ENCODE measurements at regions not wholly inside any gene's neighbourhood (a gene's known extent, or its start where the extent isn't known, plus 50 kb on each side); places are given as distances from the start of the nearest gene placed in this dataset.

DNA sequence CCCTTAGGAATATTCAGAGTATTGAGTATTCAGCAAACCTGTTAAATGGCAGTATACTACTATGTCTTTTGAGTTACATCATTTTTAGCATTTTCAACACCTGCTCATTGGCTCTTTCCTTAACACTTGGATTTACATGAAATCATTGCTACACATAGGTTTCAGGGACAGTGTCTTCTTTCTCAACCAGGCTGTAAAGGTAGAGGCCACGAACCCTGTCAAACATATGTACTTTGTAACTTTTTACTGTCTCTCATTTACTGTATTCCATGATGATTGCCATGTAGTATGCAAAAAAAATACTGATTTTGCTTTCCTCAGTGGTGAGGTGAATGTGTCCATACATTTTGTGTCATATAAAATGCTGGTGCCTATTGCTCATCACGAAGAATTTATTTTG is 264.4 kb downstream of the SLCO4C1 start:
- Histone ChIP-seq H3K9me3 (ENCODE audit: low read length) (no peaks in the 10 kb centered on the region), H3K27me3 (ENCODE audit: control insufficient read depth in 1 of 2, insufficient read depth in 2 of 2, low read length in 2 of 2) (no peaks in the 10 kb centered on the region), H3K9ac (ENCODE audit: insufficient read depth, low read depth, low read length) (no peak overlapping the region), H3K36me3 (replicated peaks in 1 of 2; ENCODE audit: control insufficient read depth in 1 of 2, insufficient read depth in 2 of 2, low read length in 2 of 2) (no peaks in the 10 kb centered on the region), H2AFZ (ENCODE audit: low read length) (no peak overlapping the region), H3K4me1 (ENCODE audit: insufficient read depth, low read length) (no peaks in the 10 kb centered on the region), H4K20me1 (ENCODE audit: insufficient read depth, low read length) (no peaks in the 10 kb centered on the region), H3K4me2 (ENCODE audit: low read depth, low read length) (no peak overlapping the region), H3K79me2 (ENCODE audit: insufficient read depth, low read length) (no peaks in the 10 kb centered on the region), H3K27ac (ENCODE audit: extremely low read length, insufficient read depth, low read length) (no peak overlapping the region), H3K4me3 (replicated peaks in 1 of 3; ENCODE audit: insufficient read depth in 1 of 3, low read depth in 2 of 3, low read length in 3 of 3) (no peak overlapping the region)
- TF ChIP-seq PAWR (CRISPR knock-in tag; IDR thresholded peaks at IDR 0.05; ENCODE audit: borderline replicate concordance): no peak
- TF ChIP-seq MAZ (IDR thresholded peaks at IDR 0.05; ENCODE audit: borderline replicate concordance, low read depth, low read length): no peak
- no peak for TF ChIP-seq MAZ (CRISPR knock-in tag; IDR thresholded peaks at IDR 0.05; ENCODE audit: low read depth)
- no peak for TF ChIP-seq ZNF557 (CRISPR knock-in tag; IDR thresholded peaks at IDR 0.05)
- no peak for TF ChIP-seq MTF1 (CRISPR knock-in tag; IDR thresholded peaks at IDR 0.05)
- TF ChIP-seq HOXA9 (CRISPR knock-in tag; IDR thresholded peaks at IDR 0.05; ENCODE audit: borderline replicate concordance): no peak
- no peak for TF ChIP-seq MAFG (CRISPR knock-in tag; IDR thresholded peaks at IDR 0.05)
- TF ChIP-seq TRIM24 (CRISPR knock-in tag; IDR thresholded peaks at IDR 0.05): no peak
- TF ChIP-seq ZNF274 (CRISPR knock-in tag; IDR thresholded peaks at IDR 0.05): no peak
- no peak for TF ChIP-seq ZNF558 (CRISPR knock-in tag; IDR thresholded peaks at IDR 0.05; ENCODE audit: borderline replicate concordance)
- TF ChIP-seq ZNF761 (CRISPR knock-in tag; conservative IDR thresholded peaks at IDR 0.05): no peak
- no peak for TF ChIP-seq ZC3H4 (CRISPR knock-in tag; IDR thresholded peaks at IDR 0.05; ENCODE audit: borderline replicate concordance)
- TF ChIP-seq ZNF678 (CRISPR knock-in tag; IDR thresholded peaks at IDR 0.05): no peak
- TF ChIP-seq ZNF17 (CRISPR knock-in tag; IDR thresholded peaks at IDR 0.05): no peak
- no peak for DNase-seq (ENCODE audit: low spot score)
- in situ Hi-C loops (cut with HindIII; ENCODE audit: extremely low pct_ligation_motif_present, low pct_unique_long_range_greater_than_20kb): no loop called here
- ChIA-PET POLR2A (no interaction called here), CTCF (ENCODE audit: low intra/inter-chr PET ratio, low total read pairs) (no interaction called here)
- ATAC-seq: no peak
- no TSS peak for BruUV-seq (replicated peaks)
- WGBS (ENCODE audit: low lambda C conversion rate): 0% methylated on average over 2 of the region's 2 CpGs
- no peak for FAIRE-seq
- intact Hi-C loops (cut with micrococcal nuclease; ENCODE audit: unreplicated experiment): no loop called here
